OCI-LY1 (cell line): ENCODE measurements at regions not wholly inside any gene's neighbourhood (a gene's known extent, or its start where the extent isn't known, plus 50 kb on each side); places are given as distances from the start of the nearest gene placed in this dataset.

Experiments
- H2AFZ ChIP-seq: fragments of 200-600 bp; sonication (generic), shearing (Covaris generic); 2 replicates; pipeline ENCODE4 v1.6.0; 2014; ENCODE audit warnings: antibody characterized with exemption, mild to moderate bottlenecking, low read length
- H3F3A ChIP-seq: fragments of 200-600 bp; sonication (generic), shearing (Covaris generic); 2 replicates; pipeline ENCODE4 v1.6.0; 2014; ENCODE audit warnings: mild to moderate bottlenecking, antibody characterized with exemption, low read length, moderate library complexity; ENCODE audit not compliant: insufficient read depth
- H3K27ac ChIP-seq: fragments of 200-600 bp; sonication (generic); 2 replicates; pipeline ENCODE4 v1.5.1; 2014; ENCODE audit warnings: low read length, mixed run types, mild to moderate bottlenecking, low read depth; ENCODE audit not compliant: poor library complexity, severe bottlenecking
- H3K27me3 ChIP-seq: fragments of 200-600 bp; sonication (generic); 2 replicates; pipeline ENCODE4 v1.6.0; 2014; ENCODE audit warnings: antibody characterized with exemption, mild to moderate bottlenecking, low read length, moderate library complexity; ENCODE audit not compliant: insufficient read depth
- H3K36me3 ChIP-seq: fragments of 200-600 bp; sonication (generic); 2 replicates; pipeline ENCODE4 v1.6.1; 2014; ENCODE audit warnings: mild to moderate bottlenecking, antibody characterized with exemption, low read length, moderate library complexity, mixed read lengths; ENCODE audit not compliant: insufficient read depth
- H3K4me1 ChIP-seq: fragments of 200-600 bp; sonication (generic); 2 replicates; pipeline ENCODE4 v1.5.1; 2014; ENCODE audit warnings: mild to moderate bottlenecking, low read length, moderate library complexity; ENCODE audit not compliant: insufficient read depth, severe bottlenecking
- H3K4me2 ChIP-seq: fragments of 200-600 bp; sonication (generic), shearing (Covaris generic); 2 replicates; pipeline ENCODE4 v1.6.1; 2014; ENCODE audit warnings: low read length
- H3K4me3 ChIP-seq: fragments of 200-600 bp; sonication (generic); 2 replicates; pipeline ENCODE4 v1.5.1; 2014; ENCODE audit warnings: low read length, low read depth, mild to moderate bottlenecking, mixed read lengths; ENCODE audit not compliant: poor library complexity, severe bottlenecking
- H3K79me2 ChIP-seq: fragments of 200-600 bp; shearing (Covaris generic); 2 replicates; pipeline ENCODE4 v1.6.1; 2016; ENCODE audit warnings: mixed run types, low read length, mixed read lengths; ENCODE audit not compliant: insufficient read depth
- H3K9ac ChIP-seq: fragments of 200-600 bp; sonication (generic), shearing (Covaris generic); 2 replicates; pipeline ENCODE4 v1.6.1; 2014; ENCODE audit warnings: mild to moderate bottlenecking, low read length, mixed read lengths
- H3K9me2 ChIP-seq: fragments of 200-600 bp; sonication (generic), shearing (Covaris generic); 2 replicates; pipeline ENCODE4 v1.6.1; 2014; ENCODE audit warnings: low read depth, mild to moderate bottlenecking, low read length, mixed read lengths
- H3K9me3 ChIP-seq: fragments of 200-600 bp; shearing (Covaris generic); 2 replicates; pipeline ENCODE4 v1.6.1; 2014; ENCODE audit warnings: low read length, mixed read lengths
- H4K20me1 ChIP-seq: fragments of 200-600 bp; sonication (generic), shearing (Covaris generic); 2 replicates; pipeline ENCODE4 v1.6.0; 2016; ENCODE audit warnings: mild to moderate bottlenecking, low read length; ENCODE audit not compliant: insufficient read depth
- EZH2 ChIP-seq: fragments of 200-600 bp; sonication (generic), shearing (Covaris generic); IDR thresholded peaks from 2 replicates; pipeline ENCODE4 v1.8.0; 2017; ENCODE audit warnings: borderline replicate concordance, mixed run types, mild to moderate bottlenecking, antibody characterized with exemption, low read length, moderate library complexity, mixed read lengths
- TF ChIP-seq, protein P1 (sequence below): fragments of 200-600 bp; sonication (generic), shearing (Covaris generic); IDR thresholded peaks from 2 replicates; pipeline ENCODE4 v1.5.1; 2017; ENCODE audit warnings: mild to moderate bottlenecking, antibody characterized with exemption, low read length, moderate library complexity, mixed read lengths

GRCh38 chr10:58106211-58107035 lies 161.3 kb downstream of the IPMK start:
- H3K9me2 ChIP-seq: no peaks in the 10 kb centered on the region
- H3K4me3 ChIP-seq: no peak overlapping the region
- H3K9ac ChIP-seq: no peak overlapping the region
- TF ChIP-seq, protein P1, sequence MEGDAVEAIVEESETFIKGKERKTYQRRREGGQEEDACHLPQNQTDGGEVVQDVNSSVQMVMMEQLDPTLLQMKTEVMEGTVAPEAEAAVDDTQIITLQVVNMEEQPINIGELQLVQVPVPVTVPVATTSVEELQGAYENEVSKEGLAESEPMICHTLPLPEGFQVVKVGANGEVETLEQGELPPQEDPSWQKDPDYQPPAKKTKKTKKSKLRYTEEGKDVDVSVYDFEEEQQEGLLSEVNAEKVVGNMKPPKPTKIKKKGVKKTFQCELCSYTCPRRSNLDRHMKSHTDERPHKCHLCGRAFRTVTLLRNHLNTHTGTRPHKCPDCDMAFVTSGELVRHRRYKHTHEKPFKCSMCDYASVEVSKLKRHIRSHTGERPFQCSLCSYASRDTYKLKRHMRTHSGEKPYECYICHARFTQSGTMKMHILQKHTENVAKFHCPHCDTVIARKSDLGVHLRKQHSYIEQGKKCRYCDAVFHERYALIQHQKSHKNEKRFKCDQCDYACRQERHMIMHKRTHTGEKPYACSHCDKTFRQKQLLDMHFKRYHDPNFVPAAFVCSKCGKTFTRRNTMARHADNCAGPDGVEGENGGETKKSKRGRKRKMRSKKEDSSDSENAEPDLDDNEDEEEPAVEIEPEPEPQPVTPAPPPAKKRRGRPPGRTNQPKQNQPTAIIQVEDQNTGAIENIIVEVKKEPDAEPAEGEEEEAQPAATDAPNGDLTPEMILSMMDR: no peak
- TF ChIP-seq EZH2: no peak
- H3K79me2 ChIP-seq: no peaks in the 10 kb centered on the region
- H3K9me3 ChIP-seq: no peaks in the 10 kb centered on the region
- H3K4me2 ChIP-seq: no peak overlapping the region
- no peaks in the 10 kb centered on the region for H4K20me1 ChIP-seq
- no peaks in the 10 kb centered on the region for H3K4me1 ChIP-seq
- H2AFZ ChIP-seq: no peak overlapping the region
- H3K27ac ChIP-seq: no peak overlapping the region
- H3K36me3 ChIP-seq: no peaks in the 10 kb centered on the region
- H3K27me3 ChIP-seq: no peaks in the 10 kb centered on the region
- no peaks in the 10 kb centered on the region for H3F3A ChIP-seq

DNA sequence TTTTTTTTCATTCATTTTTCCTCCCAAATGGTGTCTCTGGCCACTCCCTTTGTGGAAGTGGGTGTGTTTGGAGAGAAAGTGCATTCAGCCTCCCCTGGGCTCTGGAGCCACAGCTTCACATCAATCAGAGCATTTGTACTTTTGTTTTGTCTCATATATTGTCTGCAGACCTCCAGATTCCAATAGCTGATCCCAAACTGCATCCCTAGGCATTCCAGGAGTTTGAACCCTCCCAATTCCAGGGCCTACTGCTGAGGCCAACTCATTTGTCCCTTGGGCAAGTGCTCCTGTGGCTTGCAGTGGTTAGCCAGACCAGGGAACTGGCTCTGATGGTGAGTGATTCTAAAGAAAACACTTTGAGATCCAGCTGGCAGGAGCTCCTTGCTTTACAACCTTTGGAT lies 163.3 kb downstream of the IPMK start:
- Histone ChIP-seq H3K4me1 (no peaks in the 10 kb centered on the region), H4K20me1 (no peaks in the 10 kb centered on the region), H3K27ac (no peak overlapping the region), H2AFZ (no peak overlapping the region), H3K79me2 (no peaks in the 10 kb centered on the region), H3F3A (no peaks in the 10 kb centered on the region), H3K9me3 (no peaks in the 10 kb centered on the region), H3K36me3 (no peaks in the 10 kb centered on the region), H3K4me3 (no peak overlapping the region), H3K9me2 (no peaks in the 10 kb centered on the region), H3K9ac (no peak overlapping the region), H3K27me3 (no peaks in the 10 kb centered on the region), H3K4me2 (no peak overlapping the region)
- TF ChIP-seq, protein P1: no peak
- no peak for TF ChIP-seq EZH2

- H2AFZ ChIP-seq: no peak overlapping the region
- H3K79me2 ChIP-seq: no peaks in the 10 kb centered on the region
- no peaks in the 10 kb centered on the region for H3K9me3 ChIP-seq
- H3K36me3 ChIP-seq: no peaks in the 10 kb centered on the region
- no peak overlapping the region for H3K4me2 ChIP-seq
- H3K27me3 ChIP-seq: no peaks in the 10 kb centered on the region
- no peak overlapping the region for H3K9ac ChIP-seq
- no peak overlapping the region for H3K27ac ChIP-seq
- H3K4me3 ChIP-seq: no peak overlapping the region
- H3K9me2 ChIP-seq: no peaks in the 10 kb centered on the region
- H3K4me1 ChIP-seq: no peaks in the 10 kb centered on the region
- no peaks in the 10 kb centered on the region for H3F3A ChIP-seq
- TF ChIP-seq EZH2: no peak
- TF ChIP-seq, protein P1: no peak
- no peaks in the 10 kb centered on the region for H4K20me1 ChIP-seq
Measured at GRCh38 chr10:58102897-58103296, 164.8 kb downstream of the IPMK start.
